Mammary epithelial cell (primary cell): ENCODE measurements at regions not wholly inside any gene's neighbourhood (a gene's known extent, or its start where the extent isn't known, plus 50 kb on each side); places are given as distances from the start of the nearest gene placed in this dataset.

Source experiments
- EZH2 ChIP-seq: IDR thresholded peaks from 2 replicates; pipeline ENCODE4 v1.6.1; 2012; ENCODE audit warnings: low read length, inconsistent platforms, borderline replicate concordance
- TF ChIP-seq, protein P1 (sequence below), 2 donors: IDR thresholded peaks in 1 of 2; conservative IDR thresholded peaks in 1 of 2; 2 replicates each; pipeline ENCODE4 v1.5.1; 2011 to 2012; ENCODE audit warnings: inconsistent platforms in 2 of 2, low read length in 2 of 2, mild to moderate bottlenecking in 2 of 2, control low read depth in 1 of 2, low read depth in 1 of 2; ENCODE audit not compliant: insufficient read depth in 1 of 2; ENCODE audit errors: extremely low read depth in 1 of 2

DNA sequence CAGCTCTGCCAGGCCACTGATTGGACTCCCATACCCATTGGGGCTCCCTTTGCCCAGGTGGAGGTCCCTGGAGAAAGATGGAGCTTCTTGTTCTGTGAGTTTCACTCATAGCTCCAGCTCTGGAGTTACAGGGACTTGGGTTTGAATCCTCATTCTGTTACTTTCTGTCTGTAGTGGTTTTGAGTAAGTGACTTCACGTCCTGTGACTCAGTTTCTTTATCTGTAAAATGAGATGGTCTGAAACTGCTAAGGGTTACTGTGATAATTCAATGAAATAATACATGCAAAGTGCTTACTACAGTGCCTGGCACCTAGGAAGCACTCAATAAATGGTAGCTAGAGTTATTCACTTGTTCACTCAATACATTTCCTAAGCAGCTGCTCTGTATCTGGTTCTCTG, 88.5 kb upstream of the SLC2A1 start:
- TF ChIP-seq, protein P1, sequence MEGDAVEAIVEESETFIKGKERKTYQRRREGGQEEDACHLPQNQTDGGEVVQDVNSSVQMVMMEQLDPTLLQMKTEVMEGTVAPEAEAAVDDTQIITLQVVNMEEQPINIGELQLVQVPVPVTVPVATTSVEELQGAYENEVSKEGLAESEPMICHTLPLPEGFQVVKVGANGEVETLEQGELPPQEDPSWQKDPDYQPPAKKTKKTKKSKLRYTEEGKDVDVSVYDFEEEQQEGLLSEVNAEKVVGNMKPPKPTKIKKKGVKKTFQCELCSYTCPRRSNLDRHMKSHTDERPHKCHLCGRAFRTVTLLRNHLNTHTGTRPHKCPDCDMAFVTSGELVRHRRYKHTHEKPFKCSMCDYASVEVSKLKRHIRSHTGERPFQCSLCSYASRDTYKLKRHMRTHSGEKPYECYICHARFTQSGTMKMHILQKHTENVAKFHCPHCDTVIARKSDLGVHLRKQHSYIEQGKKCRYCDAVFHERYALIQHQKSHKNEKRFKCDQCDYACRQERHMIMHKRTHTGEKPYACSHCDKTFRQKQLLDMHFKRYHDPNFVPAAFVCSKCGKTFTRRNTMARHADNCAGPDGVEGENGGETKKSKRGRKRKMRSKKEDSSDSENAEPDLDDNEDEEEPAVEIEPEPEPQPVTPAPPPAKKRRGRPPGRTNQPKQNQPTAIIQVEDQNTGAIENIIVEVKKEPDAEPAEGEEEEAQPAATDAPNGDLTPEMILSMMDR (conservative IDR thresholded peaks at IDR 0.05 in 1 of 2, IDR thresholded peaks at IDR 0.05 in 1 of 2; ENCODE audit: extremely low read depth in 1 of 2, insufficient read depth in 1 of 2, low read depth in 1 of 2, low read length in 2 of 2): no peak
- TF ChIP-seq EZH2: no peak
